Lung (tissue), 11 donors: ENCODE measurements at regions not wholly inside any gene's neighbourhood (a gene's known extent, or its start where the extent isn't known, plus 50 kb on each side); places are given as distances from the start of the nearest gene placed in this dataset.

ENCODE experiments used
- ATAC-seq: fragments of 200-7000 bp; cut with Tn5 transposase; one replicate; pipeline ENCODE4 v1.9.1; 2020; ENCODE audit warnings: moderate number of reproducible peaks; ENCODE audit not compliant: insufficient read depth, low FRiP score
- DNase-seq, 3 donors: peaks; one replicate each; pipeline ENCODE4 v3.0.0-alpha.2; 2013 to 2017
- H3K27ac ChIP-seq, 2 donors: one replicate each; pipeline ENCODE4 v1.5.1; 2013; ENCODE audit warnings: mild to moderate bottlenecking in 2 of 2, moderate library complexity in 2 of 2, control low read depth in 1 of 2, inconsistent platforms in 1 of 2, low read depth in 1 of 2, low read length in 1 of 2
- H3K27me3 ChIP-seq, 3 donors: one replicate each; pipeline ENCODE4 v1.5.1; 2013; ENCODE audit warnings: low read length in 2 of 3; ENCODE audit not compliant: control insufficient read depth in 3 of 3, insufficient read depth in 3 of 3
- H3K36me3 ChIP-seq, 4 donors: one replicate each; pipeline ENCODE4 v1.5.1; 2013; ENCODE audit warnings: low read length in 4 of 4, mild to moderate bottlenecking in 1 of 4, moderate library complexity in 1 of 4; ENCODE audit not compliant: control insufficient read depth in 4 of 4, insufficient read depth in 4 of 4
- H3K4me1 ChIP-seq, 5 donors: one replicate each; pipeline ENCODE4 v1.5.1; 2013; ENCODE audit warnings: low read length in 5 of 5, mild to moderate bottlenecking in 2 of 5, moderate library complexity in 1 of 5; ENCODE audit not compliant: control insufficient read depth in 5 of 5, insufficient read depth in 5 of 5
- H3K4me3 ChIP-seq: one replicate; pipeline ENCODE4 v1.5.1; 2013; ENCODE audit warnings: mild to moderate bottlenecking, control low read depth, moderate library complexity
- H3K9ac ChIP-seq, 2 donors: one replicate each; pipeline ENCODE4 v1.5.1; 2013; ENCODE audit warnings: low read length in 2 of 2, control low read depth in 1 of 2; ENCODE audit not compliant: insufficient read depth in 1 of 2
- H3K9me3 ChIP-seq, 4 donors: one replicate each; pipeline ENCODE4 v1.5.1; 2013; ENCODE audit warnings: low read length in 3 of 4, mild to moderate bottlenecking in 1 of 4, moderate library complexity in 1 of 4; ENCODE audit not compliant: control insufficient read depth in 4 of 4, insufficient read depth in 3 of 4
- CTCF ChIP-seq: IDR thresholded peaks from 2 replicates; pipeline ENCODE4 v1.5.1; 2012; ENCODE audit warnings: mild to moderate bottlenecking; ENCODE audit errors: control extremely low read depth, extremely low read depth
- WGBS, 2 donors: extraction: QIAGEN DNeasy Blood & Tissue Kit; methylation state at CpG; one replicate each; pipeline ENCODE4 v1.1.7; 2013; 5-methylcytosine and 5-hydroxymethylcytosine counted together
- donor health status: control.
- donor health status: control.
- donor health status: Bipolar disorder and iron deficiency.
- donor health status: healthy.
- donor health status: DM: yes; HTN: yes; CAD: no.

GRCh38 chr18:77550625-77551024, 301.0 kb downstream of the GALR1 start:
- no peak for DNase-seq
- peaks cover 0 to 2% (median 0%) of the 10 kb centered on the region in 5 donors for H3K4me1 ChIP-seq
- no peak for TF ChIP-seq CTCF
- no peak overlapping the region for H3K4me3 ChIP-seq
- no peak overlapping the region for H3K27ac ChIP-seq
- WGBS, 2 donors: 88 to 90% methylated on average over 5 of the region's 5 CpGs
- H3K36me3 ChIP-seq: no peaks in the 10 kb centered on the region
- H3K9ac ChIP-seq: no peak overlapping the region
- no peak for ATAC-seq
- H3K9me3 ChIP-seq: no peaks in the 10 kb centered on the region
- H3K27me3 ChIP-seq: no peaks in the 10 kb centered on the region

- Histone ChIP-seq H3K9me3 (no peaks in the 10 kb centered on the region), H3K27me3 (no peaks in the 10 kb centered on the region), H3K4me3 (no peak overlapping the region), H3K36me3 (no peaks in the 10 kb centered on the region), H3K9ac (no peak overlapping the region), H3K27ac (no peak overlapping the region), H3K4me1 (peaks cover 0 to 2% (median 0%) of the 10 kb centered on the region in 5 donors)
- no peak for TF ChIP-seq CTCF
- no peak for ATAC-seq
- no peak for DNase-seq
- WGBS, 2 donors: 87 to 88% methylated on average over 3 of the region's 3 CpGs
Observed at GRCh38 chr18:77551055-77551454, 301.4 kb downstream of the GALR1 start.

- no peak overlapping the region for H3K9ac ChIP-seq
- no peak for TF ChIP-seq CTCF
- no peak overlapping the region for H3K27ac ChIP-seq
- H3K27me3 ChIP-seq: no peaks in the 10 kb centered on the region
- H3K9me3 ChIP-seq: no peaks in the 10 kb centered on the region
- H3K36me3 ChIP-seq: no peaks in the 10 kb centered on the region
- WGBS, 2 donors: 80 to 86% methylated on average over 3 of the region's 3 CpGs
- H3K4me1 ChIP-seq: no peaks in the 10 kb centered on the region
- no peak overlapping the region for H3K4me3 ChIP-seq
- DNase-seq (no peak), ATAC-seq (no peak)
Observed at GRCh38 chr18:77552945-77553344, 303.3 kb downstream of the GALR1 start.

- H3K4me1 ChIP-seq: no peaks in the 10 kb centered on the region
- H3K4me3 ChIP-seq: no peak overlapping the region
- no peak overlapping the region for H3K9ac ChIP-seq
- DNase-seq (no peak), ATAC-seq (no peak)
- WGBS, 2 donors: 83 to 88% methylated on average over 5 of the region's 5 CpGs
- no peak for TF ChIP-seq CTCF
- no peak overlapping the region for H3K27ac ChIP-seq
- H3K9me3 ChIP-seq: peaks cover 0 to 2% (median 0%) of the 10 kb centered on the region in 4 donors
- no peaks in the 10 kb centered on the region for H3K36me3 ChIP-seq
- no peaks in the 10 kb centered on the region for H3K27me3 ChIP-seq
Observed at GRCh38 chr18:77554061-77554460, 304.4 kb downstream of the GALR1 start.
